ENCODE measurements at regions not wholly inside any gene's neighbourhood (a gene's known extent, or its start where the extent isn't known, plus 50 kb on each side); places are given as distances from the start of the nearest gene placed in this dataset.

DNA sequence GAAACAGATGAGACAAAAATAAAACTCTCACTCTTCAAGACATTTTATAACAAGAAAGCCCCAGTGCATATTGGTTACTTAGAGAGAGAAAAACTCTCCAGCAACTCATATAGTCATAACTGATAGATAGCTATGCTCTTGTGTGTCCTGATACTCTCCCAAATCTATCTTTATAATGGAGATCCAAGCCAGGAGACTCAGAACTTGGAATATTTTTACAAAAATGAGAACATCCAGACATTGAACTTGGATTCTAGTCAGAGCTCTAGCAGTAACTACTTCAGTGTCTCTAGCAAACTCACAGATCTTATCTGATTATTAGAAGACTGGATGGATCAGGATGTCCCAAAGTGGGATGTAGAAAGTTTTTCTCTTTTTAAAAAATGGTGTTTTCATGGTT is 412.7 kb upstream of the BRINP1 start:
- POLR2A ChIA-PET, result no interaction called here
- CTCF ChIA-PET, result no interaction called here
- no peak overlapping the region for H3K4me3 ChIP-seq (ENCODE audit: low read depth, low read length)
- TF ChIP-seq CTCF (IDR thresholded peaks at IDR 0.05; ENCODE audit: insufficient read depth, low read length, missing control alignments), result no peak
- DNase-seq (ENCODE audit: low read depth, low spot score), result no peak

DNA sequence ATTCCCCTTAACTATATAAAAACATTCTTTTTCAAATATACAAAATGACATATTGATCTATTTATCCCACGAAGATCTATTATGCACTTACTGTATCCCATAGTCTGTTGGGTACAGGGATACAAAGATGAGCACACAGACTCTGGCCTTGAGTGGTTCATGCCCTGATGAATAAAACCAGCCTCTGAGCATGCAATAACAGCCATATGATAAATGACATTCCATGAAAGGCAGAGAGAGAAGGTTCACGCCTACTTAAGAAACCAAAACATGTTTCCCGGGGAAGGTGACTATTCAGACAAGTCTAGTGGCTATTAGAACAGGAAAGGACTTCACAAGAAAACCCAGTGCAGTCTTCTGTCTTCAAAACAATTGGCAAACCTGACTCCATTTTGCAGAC is 406.2 kb upstream of the BRINP1 start:
- ChIA-PET CTCF (no interaction called here), POLR2A (no interaction called here)
- DNase-seq (ENCODE audit: low read depth, low spot score), result no peak
- no peak overlapping the region for H3K4me3 ChIP-seq (ENCODE audit: low read depth, low read length)
- TF ChIP-seq CTCF (IDR thresholded peaks at IDR 0.05; ENCODE audit: insufficient read depth, low read length, missing control alignments), result no peak

- DNase-seq (ENCODE audit: low read depth, low spot score), result no peak
- POLR2A ChIA-PET, result no interaction called here
- CTCF ChIA-PET, result no interaction called here
- H3K4me3 ChIP-seq (ENCODE audit: low read depth, low read length), result no peak overlapping the region
- no peak for TF ChIP-seq CTCF (IDR thresholded peaks at IDR 0.05; ENCODE audit: insufficient read depth, low read length, missing control alignments)
These were observed 404.6 kb upstream of the BRINP1 start for GRCh38 chr9:119773823-119774222.

DNA sequence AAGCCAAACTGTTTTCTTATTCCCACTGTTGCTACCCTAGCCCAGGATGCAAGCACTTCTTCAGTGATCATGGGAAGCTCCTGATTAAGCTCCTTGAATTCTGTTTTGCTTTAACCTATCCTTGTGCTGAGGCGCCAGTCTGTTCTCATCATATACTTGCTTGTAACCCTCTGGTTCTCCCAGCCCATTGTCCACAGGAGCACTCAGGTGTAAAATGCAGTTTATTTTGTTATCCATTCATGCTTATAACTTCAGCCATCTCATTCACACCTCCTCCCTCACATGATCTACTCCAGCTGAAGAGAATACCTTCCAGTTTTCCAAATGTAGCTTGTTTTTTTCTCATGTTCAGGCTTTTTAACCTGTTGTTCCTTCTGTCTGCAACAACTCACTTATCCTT is 402.1 kb upstream of the BRINP1 start:
- ChIA-PET POLR2A (no interaction called here), CTCF (no interaction called here)
- H3K4me3 ChIP-seq (ENCODE audit: low read depth, low read length), result no peak overlapping the region
- DNase-seq (ENCODE audit: low read depth, low spot score), result no peak
- TF ChIP-seq CTCF (IDR thresholded peaks at IDR 0.05; ENCODE audit: insufficient read depth, low read length, missing control alignments), result no peak

- no peak overlapping the region for H3K4me3 ChIP-seq (ENCODE audit: low read depth, low read length)
- POLR2A ChIA-PET, result no interaction called here
- no peak for DNase-seq (ENCODE audit: low read depth, low spot score)
- no peak for TF ChIP-seq CTCF (IDR thresholded peaks at IDR 0.05; ENCODE audit: insufficient read depth, low read length, missing control alignments)
- CTCF ChIA-PET, result no interaction called here
These were observed 399.0 kb upstream of the BRINP1 start for GRCh38 chr9:119768266-119768665.

DNA sequence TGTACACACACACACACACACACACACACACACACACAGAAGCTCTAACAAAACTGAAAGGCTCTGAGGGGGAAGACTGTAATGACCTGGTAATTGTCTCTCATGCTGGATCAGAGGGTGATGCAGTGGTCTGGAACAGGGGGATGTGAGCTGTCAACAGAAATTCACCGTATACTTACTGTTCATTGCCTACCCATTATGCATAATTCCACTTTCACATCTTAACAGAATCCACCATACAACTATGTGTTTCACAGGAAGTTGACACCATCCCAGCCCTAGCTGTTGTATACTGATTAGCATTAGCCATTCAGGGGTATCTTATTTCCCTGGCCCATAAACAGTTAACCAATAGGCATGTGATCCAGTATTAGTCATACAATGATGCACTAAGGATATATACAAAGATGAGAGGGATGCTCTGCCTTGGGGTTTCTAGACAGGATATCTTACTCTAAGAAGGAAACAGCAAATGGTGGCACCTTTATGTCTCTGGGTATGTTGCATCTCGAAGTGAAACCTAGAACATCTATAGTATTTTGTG is 396.5 kb upstream of the BRINP1 start:
- no peak overlapping the region for H3K4me3 ChIP-seq (ENCODE audit: low read depth, low read length)
- CTCF ChIA-PET, result no interaction called here
- TF ChIP-seq CTCF (IDR thresholded peaks at IDR 0.05; ENCODE audit: insufficient read depth, low read length, missing control alignments), result no peak
- POLR2A ChIA-PET, result no interaction called here
- no peak for DNase-seq (ENCODE audit: low read depth, low spot score)
